ENCODE measurements at regions not wholly inside any gene's neighbourhood (a gene's known extent, or its start where the extent isn't known, plus 50 kb on each side); places are given as distances from the start of the nearest gene placed in this dataset.

DNA sequence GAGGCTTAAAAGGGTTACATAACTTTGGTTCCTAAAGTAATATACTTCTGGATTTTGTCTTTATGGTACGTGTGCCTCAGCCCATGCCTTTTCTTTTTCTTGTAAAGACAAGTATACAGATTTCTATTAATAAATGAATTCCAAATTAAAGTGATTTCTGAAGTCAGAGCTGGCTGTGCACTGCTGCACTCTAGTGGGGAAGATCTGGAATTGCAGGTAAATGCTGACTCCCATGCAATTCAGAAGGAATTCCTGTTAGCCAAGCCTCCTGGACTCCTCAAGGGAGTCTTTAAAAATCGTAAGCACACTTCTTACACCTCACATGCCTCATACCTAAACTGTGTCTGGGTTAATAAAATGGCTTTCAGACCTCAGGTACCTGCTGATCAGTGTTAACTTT is 118.4 kb upstream of the SLC7A1 start:
- DNase-seq (ENCODE audit: extremely low spot score), result no peak
- TF ChIP-seq CTCF (IDR thresholded peaks at IDR 0.05; ENCODE audit: control extremely low read depth, extremely low read depth, low read depth, missing control alignments), result peak; percentile 14
- CTCF ChIA-PET, result interaction anchor here (1.2 to 1.8 kb wide), 3 partner anchors 16 to 398 kb away, joined by 3 to 5 read pairs (median 3); no protein-coding TSS in a partner anchor
- POLR2A ChIA-PET, result no interaction called here

- POLR2A ChIA-PET, result no interaction called here
- no peak for TF ChIP-seq CTCF (IDR thresholded peaks at IDR 0.05; ENCODE audit: control extremely low read depth, extremely low read depth, low read depth, missing control alignments)
- DNase-seq (ENCODE audit: extremely low spot score), result no peak
- CTCF ChIA-PET, result interaction anchor here (0.7 to 8.5 kb wide), 3 partner anchors 13 to 400 kb away, joined by 3 to 115 read pairs (median 4); no protein-coding TSS in a partner anchor
Measured at GRCh38 chr13:29711776-29712175, 116.3 kb upstream of the SLC7A1 start.

DNA sequence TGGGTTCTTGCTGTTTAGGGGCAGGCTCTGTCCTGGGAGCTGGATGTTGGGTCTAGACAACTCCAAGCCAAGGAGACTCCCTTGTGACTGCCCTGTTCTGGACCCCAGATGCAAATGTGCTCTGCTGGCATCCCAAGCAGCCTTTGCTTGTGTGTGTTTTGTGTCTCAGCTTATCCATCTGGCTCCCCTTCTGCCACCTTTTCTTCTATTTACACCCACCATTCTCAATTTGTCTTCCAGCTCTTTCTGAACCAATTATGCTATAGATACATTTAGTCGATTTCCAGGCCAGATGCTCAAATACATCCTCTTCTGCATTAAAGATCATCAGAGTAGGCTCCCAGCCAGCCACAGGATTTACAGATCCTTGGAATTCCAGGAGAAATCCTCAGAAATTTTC is 115.0 kb upstream of the SLC7A1 start:
- TF ChIP-seq CTCF (IDR thresholded peaks at IDR 0.05; ENCODE audit: control extremely low read depth, extremely low read depth, low read depth, missing control alignments), result no peak
- POLR2A ChIA-PET, result no interaction called here
- DNase-seq (ENCODE audit: extremely low spot score), result no peak
- CTCF ChIA-PET, result interaction anchor here (1.0 to 8.5 kb wide), 4 partner anchors 9 to 239 kb away, joined by 3 to 115 read pairs (median 4); no protein-coding TSS in a partner anchor

DNA sequence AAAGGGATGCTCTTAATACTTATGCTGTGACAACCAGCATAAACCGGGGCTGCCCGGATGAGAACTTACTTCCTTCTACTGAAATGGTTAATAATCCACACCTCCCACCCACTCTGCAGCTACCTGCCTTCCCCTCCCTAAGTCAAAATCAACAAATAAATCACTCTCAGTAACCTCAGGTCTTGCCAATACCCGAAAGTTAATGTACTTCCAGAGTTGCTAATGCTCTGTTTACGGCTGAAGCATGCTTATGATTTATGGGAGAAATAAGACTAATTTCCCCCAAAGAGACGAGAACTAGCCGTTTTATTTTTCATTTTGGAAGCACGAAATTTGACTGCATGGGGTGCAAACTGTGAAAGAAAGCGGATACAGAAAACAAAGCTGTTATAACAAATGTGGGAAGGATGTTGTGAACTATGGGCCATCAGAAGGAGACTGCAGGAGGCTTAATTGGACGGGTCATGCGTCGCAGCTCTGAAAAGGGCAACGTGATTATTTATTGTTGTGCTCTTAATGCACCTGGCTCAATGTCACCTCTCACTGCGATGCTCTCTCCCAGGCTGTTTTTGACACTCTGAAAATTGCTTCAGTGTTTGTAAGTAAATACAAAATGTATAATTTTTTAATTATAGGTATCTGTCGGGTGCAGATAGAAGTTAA is 114.0 kb upstream of the SLC7A1 start:
- CTCF ChIA-PET, result interaction anchor here (1.4 to 8.5 kb wide), 3 partner anchors 19 to 238 kb away, joined by 5 to 115 read pairs (median 6); no protein-coding TSS in a partner anchor
- POLR2A ChIA-PET, result no interaction called here
- no peak for TF ChIP-seq CTCF (IDR thresholded peaks at IDR 0.05; ENCODE audit: control extremely low read depth, extremely low read depth, low read depth, missing control alignments)
- DNase-seq (ENCODE audit: extremely low spot score), result no peak

GRCh38 chr13:29707876-29708543 is 112.5 kb upstream of the SLC7A1 start:
- DNase-seq (ENCODE audit: extremely low spot score), result peak; percentile 55
- ChIA-PET POLR2A (no interaction called here), CTCF (interaction anchor here (0.6 to 8.5 kb wide), 11 partner anchors 13 to 240 kb away, joined by 3 to 115 read pairs (median 4); no protein-coding TSS in a partner anchor)
- peak; percentile 57 for TF ChIP-seq CTCF (IDR thresholded peaks at IDR 0.05; ENCODE audit: control extremely low read depth, extremely low read depth, low read depth, missing control alignments)

- ChIA-PET POLR2A (no interaction called here), CTCF (interaction anchor here (0.7 to 8.5 kb wide), 8 partner anchors 10 to 234 kb away, joined by 3 to 115 read pairs (median 4); no protein-coding TSS in a partner anchor)
- TF ChIP-seq CTCF (IDR thresholded peaks at IDR 0.05; ENCODE audit: control extremely low read depth, extremely low read depth, low read depth, missing control alignments), result no peak
- DNase-seq (ENCODE audit: extremely low spot score), result no peak
Measured at GRCh38 chr13:29706923-29707322, 111.4 kb upstream of the SLC7A1 start.

Data from GM10248 (cell line).